ENCODE measurements at regions not wholly inside any gene's neighbourhood (a gene's known extent, or its start where the extent isn't known, plus 50 kb on each side); places are given as distances from the start of the nearest gene placed in this dataset.
"Not testable (repeated sequence)": the region's sequence is repeated elsewhere in the genome, so short reads cannot be mapped to it uniquely, and the experiment has no call there.

DNA sequence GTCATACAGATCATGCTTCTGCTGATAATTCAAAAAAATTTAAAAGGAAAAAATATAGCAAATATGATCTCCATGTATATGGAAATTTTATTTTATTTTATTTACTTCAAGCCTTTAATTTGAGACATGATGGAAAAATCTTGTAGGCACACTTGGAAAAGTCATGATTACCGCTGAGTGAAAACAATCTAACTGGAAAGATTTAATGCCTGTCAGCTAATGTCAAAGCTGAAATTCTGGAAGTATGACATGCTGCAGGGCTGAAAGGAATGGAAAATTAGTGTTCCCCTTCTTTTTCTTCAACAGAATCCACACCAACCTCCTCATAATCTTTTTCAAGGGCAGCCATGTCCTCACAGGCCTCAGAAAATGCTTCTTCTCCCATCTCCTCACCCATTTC, 58.2 kb downstream of the RPRM start:
- TF ChIP-seq CTCF (IDR thresholded peaks at IDR 0.05; ENCODE audit: extremely low read depth, missing control alignments) = no peak
- no peak for DNase-seq (ENCODE audit: low spot score)

DNA sequence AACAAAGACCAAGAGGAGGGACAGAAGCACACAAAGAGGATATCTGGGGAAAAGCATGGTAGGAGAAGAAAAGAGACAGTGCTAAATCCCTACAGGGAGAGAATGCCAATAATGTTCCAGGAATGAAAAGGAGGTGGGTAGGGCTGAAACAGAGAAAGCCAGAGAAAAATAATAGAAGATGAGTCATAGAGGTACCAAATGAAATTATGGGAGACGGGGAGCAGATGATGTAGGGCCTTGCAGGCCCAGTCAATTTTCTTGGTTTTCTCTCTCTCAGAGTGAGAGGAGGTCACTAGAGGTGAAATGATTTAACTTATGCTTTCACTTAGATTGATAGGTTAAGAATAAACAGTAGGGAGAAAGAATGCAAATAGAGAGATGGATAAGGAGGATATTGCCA, 61.5 kb downstream of the RPRM start:
- no peak for TF ChIP-seq CTCF (IDR thresholded peaks at IDR 0.05; ENCODE audit: extremely low read depth, missing control alignments)
- no peak for DNase-seq (ENCODE audit: low spot score)

- DNase-seq (ENCODE audit: low spot score) = no peak
- TF ChIP-seq CTCF (IDR thresholded peaks at IDR 0.05; ENCODE audit: extremely low read depth, missing control alignments) = no peak
Observed at GRCh38 chr2:153416071-153416470, 62.5 kb downstream of the RPRM start.

DNA sequence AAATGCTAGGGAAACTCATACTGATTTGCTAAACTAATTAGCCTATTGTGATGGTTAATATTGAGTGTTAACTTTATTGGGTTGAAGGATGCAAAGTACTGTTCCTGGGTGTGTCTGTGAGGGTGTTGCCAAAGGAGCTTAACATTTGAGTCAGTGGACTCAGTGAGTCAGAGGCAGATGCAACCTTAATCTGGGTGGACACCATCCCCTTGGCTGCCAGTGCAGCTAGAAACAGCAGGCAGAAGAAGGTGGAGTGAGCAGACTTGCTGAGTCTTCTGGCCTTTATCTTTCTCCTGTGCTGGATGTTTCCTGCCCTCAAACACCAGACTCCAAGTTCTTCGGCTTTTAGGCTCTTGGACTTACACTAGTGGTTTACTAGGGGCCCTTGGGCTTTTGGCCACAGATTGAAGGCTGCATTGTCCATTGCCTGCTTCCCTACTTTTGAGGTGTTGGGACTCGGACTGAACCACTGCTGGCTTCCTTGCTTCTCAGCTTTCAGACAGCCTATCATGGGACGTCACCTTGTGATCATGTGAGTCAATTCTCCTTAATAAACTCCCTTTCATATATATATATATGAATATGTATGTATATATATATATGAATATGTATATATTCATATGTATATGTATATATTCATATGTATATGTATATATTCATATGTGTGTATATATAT, 69.7 kb downstream of the RPRM start:
- no peak for DNase-seq (ENCODE audit: low spot score)
- no peak for TF ChIP-seq CTCF (IDR thresholded peaks at IDR 0.05; ENCODE audit: extremely low read depth, missing control alignments)

- DNase-seq (ENCODE audit: low spot score) = no peak
- TF ChIP-seq CTCF (IDR thresholded peaks at IDR 0.05; ENCODE audit: extremely low read depth, missing control alignments) = no peak
Observed at GRCh38 chr2:153405196-153405595, 73.4 kb downstream of the RPRM start.

- no peak for DNase-seq (ENCODE audit: low spot score)
- no peak for TF ChIP-seq CTCF (IDR thresholded peaks at IDR 0.05; ENCODE audit: extremely low read depth, missing control alignments)
Observed at GRCh38 chr2:153404792-153405191, 73.8 kb downstream of the RPRM start.

- TF ChIP-seq CTCF (IDR thresholded peaks at IDR 0.05; ENCODE audit: extremely low read depth, missing control alignments) = no peak
- DNase-seq (ENCODE audit: low spot score) = no peak
Observed at GRCh38 chr2:153403940-153404339, 74.6 kb downstream of the RPRM start.

- DNase-seq (ENCODE audit: low spot score) = not testable (repeated sequence)
Observed at GRCh38 chr2:153403352-153403751, 75.2 kb downstream of the RPRM start.
